ENCODE measurements at regions not wholly inside any gene's neighbourhood (a gene's known extent, or its start where the extent isn't known, plus 50 kb on each side); places are given as distances from the start of the nearest gene placed in this dataset.
A peak's percentile ranks its signal among the peaks of the same experiment; 100 is the strongest.

GRCh38 chr2:150097901-150098531 is 389.5 kb downstream of the RND3 start:
- Histone ChIP-seq H3K9me3 (no peaks in the 10 kb centered on the region), H3K4me1 (peaks cover 0 to 12% (median 6%) of the 10 kb centered on the region in 4 donors), H3K36me3 (no peaks in the 10 kb centered on the region), H3K27ac (peak overlapping the region in 1 of 5 donors; percentile 36), H3K4me3 (no peak overlapping the region), H3K27me3 (no peaks in the 10 kb centered on the region)
- intact Hi-C loops (cut with DNase I; ENCODE audit: low total_unique reads), result no loop called here
- DNase-seq, result peak in 1 of 2 donors; percentile 25
- WGBS, 5 donors, result 14 to 48% (median 26%) methylated on average over 1 of the region's 1 CpG
- TF ChIP-seq EP300 (IDR thresholded peaks at IDR 0.05) (no peak), CTCF (IDR thresholded peaks at IDR 0.05) (peak in 3 of 7 experiments; percentile 9 to 26 (median 22))

- no peak for TF ChIP-seq POLR2A (IDR thresholded peaks at IDR 0.05)
- no peak for TF ChIP-seq EP300 (IDR thresholded peaks at IDR 0.05)
- TF ChIP-seq CTCF (IDR thresholded peaks at IDR 0.05), result no peak
- TF ChIP-seq POLR2AphosphoS5 (IDR thresholded peaks at IDR 0.05), result no peak
- Histone ChIP-seq H3K4me1 (peaks cover 0 to 12% (median 6%) of the 10 kb centered on the region in 4 donors), H3K4me3 (no peak overlapping the region), H3K27me3 (no peaks in the 10 kb centered on the region), H3K36me3 (no peaks in the 10 kb centered on the region), H3K27ac (no peak overlapping the region), H3K9me3 (no peaks in the 10 kb centered on the region)
- no peak for DNase-seq
- WGBS, 5 donors, result 87 to 100% (median 97%) methylated on average over 3 of the region's 3 CpGs
- intact Hi-C loops (cut with DNase I; ENCODE audit: low total_unique reads), result no loop called here
Observed at GRCh38 chr2:150097402-150097801, 390.1 kb downstream of the RND3 start.

GRCh38 chr2:150095361-150096095 is 391.9 kb downstream of the RND3 start:
- WGBS, 5 donors, result 27 to 36% (median 35%) methylated on average over 3 of the region's 3 CpGs

GRCh38 chr2:150091846-150092245 is 395.6 kb downstream of the RND3 start:
- intact Hi-C loops (cut with DNase I; ENCODE audit: low total_unique reads), result no loop called here
- no peak overlapping the region for H3K27ac ChIP-seq
- WGBS, 5 donors, result 92 to 94% (median 93%) methylated on average over 4 of the region's 4 CpGs
- DNase-seq, result no peak
- H3K4me1 ChIP-seq, result no peaks in the 10 kb centered on the region
- no peak overlapping the region for H3K4me3 ChIP-seq
- no peaks in the 10 kb centered on the region for H3K36me3 ChIP-seq
- TF ChIP-seq EP300 (IDR thresholded peaks at IDR 0.05) (no peak), CTCF (IDR thresholded peaks at IDR 0.05) (no peak), POLR2AphosphoS5 (IDR thresholded peaks at IDR 0.05) (no peak), POLR2A (IDR thresholded peaks at IDR 0.05) (no peak)
- H3K9me3 ChIP-seq, result no peaks in the 10 kb centered on the region
- no peaks in the 10 kb centered on the region for H3K27me3 ChIP-seq

More at GRCh38 chr2:150095361-150096095, 391.9 kb downstream of the RND3 start:
- Histone ChIP-seq H3K4me1 (peaks cover 0 to 12% (median 6%) of the 10 kb centered on the region in 4 donors), H3K9me3 (no peaks in the 10 kb centered on the region), H3K27ac (no peak overlapping the region), H3K27me3 (no peaks in the 10 kb centered on the region), H3K36me3 (no peaks in the 10 kb centered on the region), H3K4me3 (no peak overlapping the region)
- intact Hi-C loops (cut with DNase I; ENCODE audit: low total_unique reads), result no loop called here
- DNase-seq, result no peak
- TF ChIP-seq CTCF (IDR thresholded peaks at IDR 0.05), result no peak
- no peak for TF ChIP-seq EP300 (IDR thresholded peaks at IDR 0.05)
- no peak for TF ChIP-seq POLR2AphosphoS5 (IDR thresholded peaks at IDR 0.05)
- no peak for TF ChIP-seq POLR2A (IDR thresholded peaks at IDR 0.05)

Data from stomach (tissue), 8 donors.